Naive B cell (primary cell): ENCODE measurements at regions not wholly inside any gene's neighbourhood (a gene's known extent, or its start where the extent isn't known, plus 50 kb on each side); places are given as distances from the start of the nearest gene placed in this dataset.

Experiments
- ATAC-seq, 2 donors: fragments of 150-1000 bp; cut with Tn5 transposase; 2 replicates each; pipeline ENCODE4 v1.10.0; 2021; ENCODE audit warnings: low read depth in 2 of 2, mild to moderate bottlenecking in 2 of 2, moderate library complexity in 2 of 2
- DNase-seq: peaks from one replicate; pipeline ENCODE4 v3.0.0; 2022
- H3K27ac Mint-ChIP-seq, 6 donors: one replicate each; pipeline ENCODE4 v1.8.0; 2020 to 2022; ENCODE audit warnings: mild to moderate bottlenecking in 6 of 6, mixed read lengths in 6 of 6, moderate library complexity in 5 of 6, inconsistent platforms in 2 of 6
- H3K27me3 Mint-ChIP-seq, 3 donors: one replicate each; pipeline ENCODE4 v1.8.0; 2021 to 2022; ENCODE audit warnings: mixed read lengths in 3 of 3, mild to moderate bottlenecking in 1 of 3
- H3K36me3 Mint-ChIP-seq, 2 donors: one replicate each; pipeline ENCODE4 v1.8.0; 2020 to 2022; ENCODE audit warnings: mixed read lengths in 2 of 2, inconsistent platforms in 1 of 2, mild to moderate bottlenecking in 1 of 2
- H3K4me1 Mint-ChIP-seq, 3 donors: one replicate each; pipeline ENCODE4 v1.8.0; 2020 to 2022; ENCODE audit warnings: mixed read lengths in 3 of 3, inconsistent platforms in 1 of 3, mild to moderate bottlenecking in 1 of 3, moderate library complexity in 1 of 3
- H3K4me3 Mint-ChIP-seq, 8 donors: one replicate each; pipeline ENCODE4 v1.8.0; 2020 to 2022; ENCODE audit warnings: mild to moderate bottlenecking in 8 of 8, mixed read lengths in 8 of 8, moderate library complexity in 8 of 8, inconsistent platforms in 2 of 8
- H3K9me3 Mint-ChIP-seq, 7 donors: one replicate each; pipeline ENCODE4 v1.8.0; 2020 to 2022; ENCODE audit warnings: mixed read lengths in 7 of 7, mild to moderate bottlenecking in 5 of 7, inconsistent platforms in 2 of 7, moderate library complexity in 1 of 7

GRCh38 chr13:50712456-50712855, 131.0 kb downstream of the DLEU7 start:
- Mint-ChIP-seq H3K27me3 (no peaks in the 10 kb centered on the region), H3K9me3 (peaks cover 0 to 4% (median 0%) of the 10 kb centered on the region in 7 donors), H3K36me3 (no peaks in the 10 kb centered on the region), H3K27ac (peak overlapping the region in 2 of 6 donors; percentile 54 to 60), H3K4me1 (peaks cover 40 to 55% (median 54%) of the 10 kb centered on the region in 3 donors), H3K4me3 (peak overlapping the region in 3 of 8 donors; percentile 15 to 54 (median 21))
- DNase-seq (no peak), ATAC-seq (no peak)

GRCh38 chr13:50712881-50713280, 130.6 kb downstream of the DLEU7 start:
- H3K9me3 Mint-ChIP-seq: peaks cover 0 to 4% (median 0%) of the 10 kb centered on the region in 7 donors
- peak overlapping the region in 4 of 8 donors; percentile 15 to 54 (median 26) for H3K4me3 Mint-ChIP-seq
- H3K27me3 Mint-ChIP-seq: no peaks in the 10 kb centered on the region
- ATAC-seq (no peak), DNase-seq (no peak)
- H3K4me1 Mint-ChIP-seq: peaks cover 36 to 50% (median 50%) of the 10 kb centered on the region in 3 donors
- H3K27ac Mint-ChIP-seq: peak overlapping the region in 1 of 6 donors; percentile 60
- no peaks in the 10 kb centered on the region for H3K36me3 Mint-ChIP-seq

GRCh38 chr13:50713523-50714248, 129.8 kb downstream of the DLEU7 start:
- H3K4me1 Mint-ChIP-seq: peaks cover 31 to 42% (median 42%) of the 10 kb centered on the region in 3 donors
- peaks cover 0 to 4% (median 0%) of the 10 kb centered on the region in 7 donors for H3K9me3 Mint-ChIP-seq
- H3K4me3 Mint-ChIP-seq: peak overlapping the region; percentile 71 to 93 (median 87)
- ATAC-seq (peak; percentile 73 to 83), DNase-seq (peak; percentile 28)
- H3K36me3 Mint-ChIP-seq: no peaks in the 10 kb centered on the region
- H3K27me3 Mint-ChIP-seq: no peaks in the 10 kb centered on the region
- H3K27ac Mint-ChIP-seq: peak overlapping the region; percentile 37 to 90 (median 86)

GRCh38 chr13:50714891-50715290, 128.6 kb downstream of the DLEU7 start:
- H3K4me1 Mint-ChIP-seq: peaks cover 27 to 42% (median 41%) of the 10 kb centered on the region in 3 donors
- no peaks in the 10 kb centered on the region for H3K27me3 Mint-ChIP-seq
- H3K36me3 Mint-ChIP-seq: no peaks in the 10 kb centered on the region
- H3K4me3 Mint-ChIP-seq: peak overlapping the region in 4 of 8 donors; percentile 12 to 88 (median 55)
- no peak for DNase-seq
- peak overlapping the region in 1 of 6 donors; percentile 90 for H3K27ac Mint-ChIP-seq
- no peak for ATAC-seq
- H3K9me3 Mint-ChIP-seq: peaks cover 0 to 2% (median 0%) of the 10 kb centered on the region in 7 donors

GRCh38 chr13:50715402-50716146, 127.9 kb downstream of the DLEU7 start:
- Mint-ChIP-seq H3K27ac (peak overlapping the region in 2 of 6 donors; percentile 87 to 89), H3K27me3 (no peaks in the 10 kb centered on the region), H3K9me3 (peaks cover 0 to 2% (median 0%) of the 10 kb centered on the region in 7 donors), H3K36me3 (no peaks in the 10 kb centered on the region), H3K4me1 (peaks cover 27 to 42% (median 41%) of the 10 kb centered on the region in 3 donors), H3K4me3 (peak overlapping the region in 2 of 8 donors; percentile 29 to 66)
- no peak for DNase-seq
- no peak for ATAC-seq

GRCh38 chr13:50720861-50721671, 122.4 kb downstream of the DLEU7 start:
- Mint-ChIP-seq H3K27ac (peak overlapping the region in 4 of 6 donors; percentile 36 to 64 (median 54)), H3K36me3 (no peaks in the 10 kb centered on the region), H3K9me3 (no peaks in the 10 kb centered on the region), H3K27me3 (no peaks in the 10 kb centered on the region), H3K4me3 (no peak overlapping the region), H3K4me1 (peaks cover 16 to 31% (median 21%) of the 10 kb centered on the region in 3 donors)
- DNase-seq (no peak), ATAC-seq (no peak)

GRCh38 chr13:50721672-50721992, 121.9 kb downstream of the DLEU7 start:
- Mint-ChIP-seq H3K9me3 (no peaks in the 10 kb centered on the region), H3K4me1 (peaks cover 18 to 31% (median 23%) of the 10 kb centered on the region in 3 donors), H3K27me3 (no peaks in the 10 kb centered on the region), H3K4me3 (no peak overlapping the region), H3K27ac (peak overlapping the region in 1 of 6 donors; percentile 49), H3K36me3 (no peaks in the 10 kb centered on the region)
- no peak for ATAC-seq
- no peak for DNase-seq

- Mint-ChIP-seq H3K4me3 (no peak overlapping the region), H3K4me1 (peaks cover 26 to 35% (median 33%) of the 10 kb centered on the region in 3 donors), H3K9me3 (no peaks in the 10 kb centered on the region), H3K27ac (no peak overlapping the region), H3K36me3 (no peaks in the 10 kb centered on the region), H3K27me3 (no peaks in the 10 kb centered on the region)
- DNase-seq: no peak
- no peak for ATAC-seq
Measured at GRCh38 chr13:50722440-50723125, 120.9 kb downstream of the DLEU7 start.

- DNase-seq: no peak
- H3K27me3 Mint-ChIP-seq: no peaks in the 10 kb centered on the region
- H3K27ac Mint-ChIP-seq: peak overlapping the region in 2 of 6 donors; percentile 41 to 65
- H3K4me3 Mint-ChIP-seq: peak overlapping the region in 2 of 8 donors; percentile 35 to 37
- no peaks in the 10 kb centered on the region for H3K36me3 Mint-ChIP-seq
- no peak for ATAC-seq
- peaks cover 0 to 3% (median 0%) of the 10 kb centered on the region in 7 donors for H3K9me3 Mint-ChIP-seq
- peaks cover 26 to 42% (median 38%) of the 10 kb centered on the region in 3 donors for H3K4me1 Mint-ChIP-seq
Measured at GRCh38 chr13:50724438-50724837, 119.1 kb downstream of the DLEU7 start.

GRCh38 chr13:50724913-50725312, 118.6 kb downstream of the DLEU7 start:
- Mint-ChIP-seq H3K27me3 (no peaks in the 10 kb centered on the region), H3K27ac (peak overlapping the region in 3 of 6 donors; percentile 53 to 69 (median 65)), H3K4me1 (peaks cover 26 to 42% (median 38%) of the 10 kb centered on the region in 3 donors), H3K36me3 (peaks cover 0 to 2% of the 10 kb centered on the region in 2 donors), H3K9me3 (peaks cover 0 to 4% (median 0%) of the 10 kb centered on the region in 7 donors), H3K4me3 (peak overlapping the region in 4 of 8 donors; percentile 24 to 51 (median 38))
- no peak for DNase-seq
- no peak for ATAC-seq

GRCh38 chr13:50726164-50726563, 117.3 kb downstream of the DLEU7 start:
- DNase-seq (peak; percentile 14), ATAC-seq (peak; percentile 18 to 58)
- H3K4me3 Mint-ChIP-seq: peak overlapping the region in 6 of 8 donors; percentile 56 to 81 (median 70)
- peaks cover 0 to 10% of the 10 kb centered on the region in 2 donors for H3K36me3 Mint-ChIP-seq
- H3K4me1 Mint-ChIP-seq: peaks cover 26 to 42% (median 38%) of the 10 kb centered on the region in 3 donors
- no peaks in the 10 kb centered on the region for H3K27me3 Mint-ChIP-seq
- H3K27ac Mint-ChIP-seq: peak overlapping the region in 5 of 6 donors; percentile 32 to 91 (median 70)
- H3K9me3 Mint-ChIP-seq: peaks cover 0 to 7% (median 5%) of the 10 kb centered on the region in 7 donors

- Mint-ChIP-seq H3K27me3 (no peaks in the 10 kb centered on the region), H3K4me3 (no peak overlapping the region), H3K27ac (no peak overlapping the region), H3K36me3 (peaks cover 0 to 10% of the 10 kb centered on the region in 2 donors), H3K4me1 (peaks cover 26 to 47% (median 45%) of the 10 kb centered on the region in 3 donors), H3K9me3 (peaks cover 0 to 8% (median 5%) of the 10 kb centered on the region in 7 donors)
- DNase-seq: no peak
- no peak for ATAC-seq
Measured at GRCh38 chr13:50729177-50729576, 114.3 kb downstream of the DLEU7 start.
